GM18868 (cell line): ENCODE measurements at regions not wholly inside any gene's neighbourhood (a gene's known extent, or its start where the extent isn't known, plus 50 kb on each side); places are given as distances from the start of the nearest gene placed in this dataset.
A peak's percentile ranks its signal among the peaks of the same experiment; 100 is the strongest.
"Not testable (repeated sequence)": the region's sequence is repeated elsewhere in the genome, so short reads cannot be mapped to it uniquely, and the experiment has no call there.

Experiments used
- ATAC-seq: cut with Tn5 transposase; IDR thresholded peaks from one replicate; pipeline ENCODE4 v1.9.1; 2021; ENCODE audit warnings: mild to moderate bottlenecking, moderate library complexity; ENCODE audit not compliant: unreplicated experiment

- no peak for ATAC-seq
These were observed 636.2 kb upstream of the CHAC2 start for GRCh38 chr2:53131416-53131815.

- ATAC-seq: peak; percentile 34
These were observed 637.1 kb upstream of the CHAC2 start for GRCh38 chr2:53130441-53130943.

- ATAC-seq: no peak
These were observed 637.8 kb upstream of the CHAC2 start for GRCh38 chr2:53129851-53130250.

GRCh38 chr2:53127061-53127650, 640.4 kb upstream of the CHAC2 start:
- ATAC-seq: no peak

GRCh38 chr2:53114991-53115390, 652.6 kb upstream of the CHAC2 start:
- ATAC-seq: no peak

- ATAC-seq: no peak
These were observed 653.0 kb upstream of the CHAC2 start for GRCh38 chr2:53114582-53114981.

GRCh38 chr2:53112408-53112807, 655.2 kb upstream of the CHAC2 start:
- not testable (repeated sequence) for ATAC-seq

GRCh38 chr2:53111406-53111805, 656.2 kb upstream of the CHAC2 start:
- ATAC-seq: no peak

GRCh38 chr2:53111004-53111403, 656.6 kb upstream of the CHAC2 start:
- no peak for ATAC-seq

- no peak for ATAC-seq
These were observed 659.4 kb upstream of the CHAC2 start for GRCh38 chr2:53108246-53108645.

GRCh38 chr2:53104263-53104662, 663.3 kb upstream of the CHAC2 start:
- ATAC-seq: no peak

- no peak for ATAC-seq
These were observed 663.9 kb upstream of the CHAC2 start for GRCh38 chr2:53103679-53104078.

GRCh38 chr2:53098696-53099078, 668.9 kb upstream of the CHAC2 start:
- no peak for ATAC-seq

GRCh38 chr2:53096351-53096750, 671.3 kb upstream of the CHAC2 start:
- no peak for ATAC-seq

- no peak for ATAC-seq
These were observed 671.9 kb upstream of the CHAC2 start for GRCh38 chr2:53095664-53096063.

- ATAC-seq: no peak
These were observed 672.4 kb upstream of the CHAC2 start for GRCh38 chr2:53095227-53095626.

GRCh38 chr2:53093355-53093754, 674.2 kb upstream of the CHAC2 start:
- ATAC-seq: no peak

- no peak for ATAC-seq
These were observed 676.4 kb upstream of the CHAC2 start for GRCh38 chr2:53091183-53091582.

- no peak for ATAC-seq
These were observed 679.6 kb upstream of the CHAC2 start for GRCh38 chr2:53087874-53088461.

GRCh38 chr2:53087262-53087873, 680.2 kb upstream of the CHAC2 start:
- no peak for ATAC-seq

GRCh38 chr2:53077413-53077812, 690.2 kb upstream of the CHAC2 start:
- no peak for ATAC-seq

- ATAC-seq: no peak
These were observed 691.8 kb upstream of the CHAC2 start for GRCh38 chr2:53075760-53076159.
